Neural progenitor cell (in vitro differentiated cells): ENCODE measurements at regions not wholly inside any gene's neighbourhood (a gene's known extent, or its start where the extent isn't known, plus 50 kb on each side); places are given as distances from the start of the nearest gene placed in this dataset.

ENCODE experiments used
- DNase-seq: peaks from one replicate; pipeline ENCODE4 v3.0.0-alpha.2; 2016; ENCODE audit warnings: low spot score
- H2AFZ ChIP-seq: fragments of 200-600 bp; sonication (generic); replicated peaks from 2 replicates; pipeline ENCODE4 v1.6.1; 2016; ENCODE audit warnings: antibody characterized with exemption
- H3F3A ChIP-seq: fragments of 200-600 bp; sonication (generic); 2 replicates; pipeline ENCODE4 v1.6.1; 2016; ENCODE audit warnings: antibody characterized with exemption, low read depth
- H3K27ac ChIP-seq: fragments of 200-600 bp; sonication (generic); 2 replicates; pipeline ENCODE4 v1.5.1; 2016; ENCODE audit warnings: mild to moderate bottlenecking
- H3K27me3 ChIP-seq: fragments of 200-600 bp; sonication (generic); 2 replicates; pipeline ENCODE4 v1.6.1; 2016; ENCODE audit warnings: mild to moderate bottlenecking, moderate library complexity
- H3K36me3 ChIP-seq: fragments of 200-600 bp; sonication (generic); 2 replicates; pipeline ENCODE4 v1.5.1; 2016
- H3K4me1 ChIP-seq: fragments of 200-600 bp; sonication (generic); 2 replicates; pipeline ENCODE4 v1.6.1; 2016; ENCODE audit warnings: mixed run types
- H3K4me2 ChIP-seq: fragments of 200-600 bp; sonication (generic); 2 replicates; pipeline ENCODE4 v1.6.1; 2016
- H3K4me3 ChIP-seq: fragments of 200-600 bp; sonication (generic); 2 replicates; pipeline ENCODE4 v1.5.1; 2016
- H3K79me2 ChIP-seq: fragments of 200-600 bp; sonication (generic); 2 replicates; pipeline ENCODE4 v1.6.1; 2016; ENCODE audit warnings: low read depth
- H3K9ac ChIP-seq: fragments of 200-600 bp; sonication (generic); 2 replicates; pipeline ENCODE4 v1.6.1; 2016
- H3K9me3 ChIP-seq: fragments of 200-600 bp; sonication (generic); 2 replicates; pipeline ENCODE4 v1.5.1; 2016; ENCODE audit warnings: low read depth
- H4K20me1 ChIP-seq: fragments of 200-600 bp; sonication (generic); 2 replicates; pipeline ENCODE4 v1.6.1; 2016; ENCODE audit warnings: low read depth
- H3K27ac Mint-ChIP-seq: 3 replicates; pipeline ENCODE4 v1.8.0; 2021; ENCODE audit warnings: mixed read lengths
- H3K27me3 Mint-ChIP-seq: 2 replicates; pipeline ENCODE4 v1.8.0; 2022; ENCODE audit warnings: low read depth, mild to moderate bottlenecking, inconsistent platforms, moderate library complexity, mixed read lengths; ENCODE audit not compliant: insufficient read depth
- H3K36me3 Mint-ChIP-seq: 3 replicates; pipeline ENCODE4 v1.8.0; 2021; ENCODE audit warnings: mixed read lengths
- H3K4me1 Mint-ChIP-seq: 3 replicates; pipeline ENCODE4 v1.8.0; 2021; ENCODE audit warnings: mixed read lengths
- H3K4me3 Mint-ChIP-seq: 3 replicates; pipeline ENCODE4 v1.8.0; 2021; ENCODE audit warnings: mild to moderate bottlenecking, moderate library complexity, mixed read lengths
- H3K9me3 Mint-ChIP-seq: 3 replicates; pipeline ENCODE4 v1.8.0; 2020; ENCODE audit warnings: mixed read lengths
- CTCF ChIP-seq: fragments of 200-600 bp; sonication (generic); IDR thresholded peaks from 2 replicates; pipeline ENCODE4 v1.5.1; 2017; ENCODE audit warnings: antibody characterized with exemption, mild to moderate bottlenecking
- EZH2 ChIP-seq: fragments of 200-600 bp; sonication (generic); IDR thresholded peaks from 2 replicates; pipeline ENCODE4 v1.6.1; 2017; ENCODE audit warnings: antibody characterized with exemption, mild to moderate bottlenecking, moderate library complexity
- EZH2phosphoT487 ChIP-seq: fragments of 200-600 bp; sonication (generic); IDR thresholded peaks from 2 replicates; pipeline ENCODE4 v1.6.1; 2017; ENCODE audit warnings: antibody characterized with exemption

DNA sequence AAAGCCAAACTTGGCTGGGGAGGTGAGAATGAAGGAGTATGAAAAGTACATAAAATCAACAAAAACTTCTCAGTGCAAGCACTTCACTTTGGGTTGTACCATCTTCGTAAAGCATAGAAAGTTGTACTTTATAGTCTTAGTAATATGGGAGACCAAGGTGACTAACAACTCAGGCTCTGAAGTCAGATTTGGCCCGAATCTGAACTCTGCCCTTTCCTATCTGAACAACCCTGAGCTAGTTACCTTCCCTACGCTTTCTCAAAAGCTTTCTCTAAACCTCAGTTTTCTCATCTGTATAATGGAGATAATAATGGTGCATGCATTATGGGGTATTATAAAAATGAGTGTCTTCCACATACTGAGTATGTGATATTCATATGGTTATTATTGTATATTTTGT is 285.4 kb upstream of the UMPS start:
- H3K4me3 Mint-ChIP-seq: no peak overlapping the region
- H3K9ac ChIP-seq: no peak overlapping the region
- no peaks in the 10 kb centered on the region for H3K9me3 Mint-ChIP-seq
- H3K27me3 ChIP-seq: no peaks in the 10 kb centered on the region
- no peaks in the 10 kb centered on the region for H3F3A ChIP-seq
- H3K9me3 ChIP-seq: no peaks in the 10 kb centered on the region
- no peak overlapping the region for H3K27ac Mint-ChIP-seq
- no peak overlapping the region for H3K4me2 ChIP-seq
- H3K36me3 ChIP-seq: no peaks in the 10 kb centered on the region
- no peak overlapping the region for H3K27ac ChIP-seq
- H4K20me1 ChIP-seq: no peaks in the 10 kb centered on the region
- peaks cover 4% of the 10 kb centered on the region for H3K36me3 Mint-ChIP-seq
- DNase-seq: no peak
- no peak for TF ChIP-seq EZH2phosphoT487
- no peak for TF ChIP-seq CTCF
- no peak for TF ChIP-seq EZH2
- H3K4me3 ChIP-seq: no peak overlapping the region
- H3K4me1 ChIP-seq: no peaks in the 10 kb centered on the region
- H3K4me1 Mint-ChIP-seq: peaks cover 16% of the 10 kb centered on the region
- H2AFZ ChIP-seq: no peak overlapping the region
- peaks cover 3% of the 10 kb centered on the region for H3K27me3 Mint-ChIP-seq
- no peaks in the 10 kb centered on the region for H3K79me2 ChIP-seq

GRCh38 chr3:124447845-124448244 is 282.4 kb upstream of the UMPS start:
- Mint-ChIP-seq H3K27me3 (peaks cover 3% of the 10 kb centered on the region), H3K4me3 (no peak overlapping the region), H3K9me3 (no peaks in the 10 kb centered on the region), H3K4me1 (no peaks in the 10 kb centered on the region), H3K27ac (no peak overlapping the region), H3K36me3 (peaks cover 4% of the 10 kb centered on the region)
- TF ChIP-seq EZH2phosphoT487 (no peak), CTCF (no peak), EZH2 (no peak)
- H3K9me3 ChIP-seq: no peaks in the 10 kb centered on the region
- H4K20me1 ChIP-seq: no peaks in the 10 kb centered on the region
- no peaks in the 10 kb centered on the region for H3K4me1 ChIP-seq
- H3K4me2 ChIP-seq: no peak overlapping the region
- H3K4me3 ChIP-seq: no peak overlapping the region
- no peak for DNase-seq
- no peaks in the 10 kb centered on the region for H3K79me2 ChIP-seq
- no peak overlapping the region for H3K9ac ChIP-seq
- H2AFZ ChIP-seq: no peak overlapping the region
- H3K27me3 ChIP-seq: no peaks in the 10 kb centered on the region
- no peaks in the 10 kb centered on the region for H3F3A ChIP-seq
- no peaks in the 10 kb centered on the region for H3K36me3 ChIP-seq
- H3K27ac ChIP-seq: no peak overlapping the region

DNA sequence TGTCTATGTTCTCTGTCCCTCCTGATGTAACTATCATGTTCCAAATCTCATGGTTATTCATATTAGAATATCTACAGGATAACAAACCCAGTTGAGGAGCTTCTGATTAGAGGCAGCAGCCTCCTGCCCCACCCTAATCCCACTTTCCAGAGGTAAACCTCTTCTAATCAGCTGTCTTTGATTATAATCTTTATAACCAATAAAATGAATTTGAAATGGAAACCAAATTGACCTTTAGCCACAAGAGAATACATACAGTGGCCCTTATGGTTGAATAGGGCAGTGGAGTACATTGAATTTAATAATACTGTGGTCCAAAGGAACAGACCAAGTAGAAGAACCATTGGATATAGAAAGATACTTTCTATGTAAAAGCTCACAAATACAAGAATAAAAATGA is 281.3 kb upstream of the UMPS start:
- H3K4me1 Mint-ChIP-seq: no peaks in the 10 kb centered on the region
- no peak overlapping the region for H3K4me2 ChIP-seq
- no peaks in the 10 kb centered on the region for H3K9me3 Mint-ChIP-seq
- peaks cover 3% of the 10 kb centered on the region for H3K27me3 Mint-ChIP-seq
- no peak for DNase-seq
- H3K27ac Mint-ChIP-seq: no peak overlapping the region
- peaks cover 4% of the 10 kb centered on the region for H3K36me3 Mint-ChIP-seq
- H3K27me3 ChIP-seq: no peaks in the 10 kb centered on the region
- H2AFZ ChIP-seq: no peak overlapping the region
- H3K27ac ChIP-seq: no peak overlapping the region
- no peaks in the 10 kb centered on the region for H3K36me3 ChIP-seq
- no peaks in the 10 kb centered on the region for H4K20me1 ChIP-seq
- TF ChIP-seq CTCF: no peak
- TF ChIP-seq EZH2phosphoT487: no peak
- TF ChIP-seq EZH2: no peak
- H3K4me1 ChIP-seq: no peaks in the 10 kb centered on the region
- H3K9me3 ChIP-seq: no peaks in the 10 kb centered on the region
- H3K79me2 ChIP-seq: no peaks in the 10 kb centered on the region
- H3K9ac ChIP-seq: no peak overlapping the region
- H3K4me3 ChIP-seq: no peak overlapping the region
- H3F3A ChIP-seq: no peaks in the 10 kb centered on the region
- H3K4me3 Mint-ChIP-seq: no peak overlapping the region

GRCh38 chr3:124450366-124450765 is 279.9 kb upstream of the UMPS start:
- TF ChIP-seq EZH2phosphoT487 (no peak), CTCF (no peak), EZH2 (no peak)
- Mint-ChIP-seq H3K4me3 (no peak overlapping the region), H3K27me3 (no peaks in the 10 kb centered on the region), H3K36me3 (peaks cover 4% of the 10 kb centered on the region), H3K4me1 (no peaks in the 10 kb centered on the region), H3K9me3 (no peaks in the 10 kb centered on the region), H3K27ac (no peak overlapping the region)
- no peaks in the 10 kb centered on the region for H3K9me3 ChIP-seq
- no peaks in the 10 kb centered on the region for H3F3A ChIP-seq
- no peaks in the 10 kb centered on the region for H3K79me2 ChIP-seq
- H3K4me3 ChIP-seq: no peak overlapping the region
- no peak overlapping the region for H3K4me2 ChIP-seq
- no peaks in the 10 kb centered on the region for H3K36me3 ChIP-seq
- no peaks in the 10 kb centered on the region for H3K27me3 ChIP-seq
- H3K27ac ChIP-seq: no peak overlapping the region
- no peak overlapping the region for H3K9ac ChIP-seq
- H4K20me1 ChIP-seq: no peaks in the 10 kb centered on the region
- H3K4me1 ChIP-seq: no peaks in the 10 kb centered on the region
- no peak overlapping the region for H2AFZ ChIP-seq
- no peak for DNase-seq
